T-helper 17 cell (primary cell): ENCODE measurements at regions not wholly inside any gene's neighbourhood (a gene's known extent, or its start where the extent isn't known, plus 50 kb on each side); places are given as distances from the start of the nearest gene placed in this dataset.

Experiments used
- ATAC-seq: fragments of 150-1000 bp; cut with Tn5 transposase; 2 replicates; pipeline ENCODE4 v1.10.0; 2021; ENCODE audit warnings: mild to moderate bottlenecking, moderate library complexity
- DNase-seq, 3 donors: peaks; one replicate each; pipeline versions ENCODE4 v3.0.0 to v3.0.0-alpha.2; 2020 to 2021
- H3K9me3 ChIP-seq: one replicate; pipeline ENCODE4 v1.7.0; 2013; ENCODE audit warnings: low read length, mild to moderate bottlenecking; ENCODE audit not compliant: control insufficient read depth, poor library complexity, severe bottlenecking
- H3K27ac Mint-ChIP-seq: one replicate; pipeline ENCODE4 v1.8.0; 2022; ENCODE audit warnings: mild to moderate bottlenecking, moderate library complexity, mixed read lengths
- H3K27me3 Mint-ChIP-seq: one replicate; pipeline ENCODE4 v1.8.0; 2022; ENCODE audit warnings: mixed read lengths
- H3K36me3 Mint-ChIP-seq: one replicate; pipeline ENCODE4 v1.8.0; 2022; ENCODE audit warnings: low read depth, mixed read lengths
- H3K4me1 Mint-ChIP-seq: one replicate; pipeline ENCODE4 v1.8.0; 2022; ENCODE audit warnings: mild to moderate bottlenecking, mixed read lengths
- H3K4me3 Mint-ChIP-seq: one replicate; pipeline ENCODE4 v1.8.0; 2022; ENCODE audit warnings: mild to moderate bottlenecking, moderate library complexity, mixed read lengths

- peaks cover 62% of the 10 kb centered on the region for H3K27me3 Mint-ChIP-seq
Measured at GRCh38 chr10:89119651-89120050, 87.5 kb downstream of the CH25H start.

DNA sequence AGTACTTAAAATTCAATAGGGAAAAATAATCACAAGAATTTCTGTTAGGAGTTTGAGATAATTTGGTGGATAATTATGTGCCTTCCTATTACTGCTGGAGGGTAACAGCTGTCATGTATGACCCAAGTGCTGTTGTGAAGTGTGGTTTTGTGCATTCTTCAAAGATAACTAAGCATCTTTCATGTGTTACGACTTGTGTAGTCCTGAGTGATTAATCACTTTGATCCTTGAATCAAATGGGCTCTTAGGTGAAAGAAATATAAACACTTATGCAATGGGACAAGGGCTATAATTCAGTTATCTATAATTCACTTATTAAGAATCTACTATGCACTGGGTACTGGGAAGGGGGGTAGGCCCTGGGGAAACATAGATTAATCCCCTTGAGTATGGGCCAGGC lies 89.0 kb downstream of the CH25H start:
- no peaks in the 10 kb centered on the region for H3K9me3 ChIP-seq

More at GRCh38 chr10:89119651-89120050, 87.5 kb downstream of the CH25H start:
- Mint-ChIP-seq H3K4me3 (no peak overlapping the region), H3K4me1 (no peaks in the 10 kb centered on the region), H3K36me3 (no peaks in the 10 kb centered on the region), H3K27ac (no peak overlapping the region)
- DNase-seq (no peak), ATAC-seq (no peak)
- H3K9me3 ChIP-seq, result no peaks in the 10 kb centered on the region

GRCh38 chr10:89115876-89116627 lies 91.1 kb downstream of the CH25H start:
- Mint-ChIP-seq H3K27me3 (peaks cover 45% of the 10 kb centered on the region), H3K36me3 (no peaks in the 10 kb centered on the region), H3K4me3 (no peak overlapping the region), H3K27ac (no peak overlapping the region), H3K4me1 (peaks cover 3% of the 10 kb centered on the region)
- no peak for ATAC-seq
- no peak for DNase-seq
- no peaks in the 10 kb centered on the region for H3K9me3 ChIP-seq

More for the DNA sequence above, 89.0 kb downstream of the CH25H start:
- Mint-ChIP-seq H3K4me3 (no peak overlapping the region), H3K27me3 (peaks cover 48% of the 10 kb centered on the region), H3K36me3 (no peaks in the 10 kb centered on the region), H3K4me1 (no peaks in the 10 kb centered on the region), H3K27ac (no peak overlapping the region)
- no peak for DNase-seq
- ATAC-seq, result no peak

DNA sequence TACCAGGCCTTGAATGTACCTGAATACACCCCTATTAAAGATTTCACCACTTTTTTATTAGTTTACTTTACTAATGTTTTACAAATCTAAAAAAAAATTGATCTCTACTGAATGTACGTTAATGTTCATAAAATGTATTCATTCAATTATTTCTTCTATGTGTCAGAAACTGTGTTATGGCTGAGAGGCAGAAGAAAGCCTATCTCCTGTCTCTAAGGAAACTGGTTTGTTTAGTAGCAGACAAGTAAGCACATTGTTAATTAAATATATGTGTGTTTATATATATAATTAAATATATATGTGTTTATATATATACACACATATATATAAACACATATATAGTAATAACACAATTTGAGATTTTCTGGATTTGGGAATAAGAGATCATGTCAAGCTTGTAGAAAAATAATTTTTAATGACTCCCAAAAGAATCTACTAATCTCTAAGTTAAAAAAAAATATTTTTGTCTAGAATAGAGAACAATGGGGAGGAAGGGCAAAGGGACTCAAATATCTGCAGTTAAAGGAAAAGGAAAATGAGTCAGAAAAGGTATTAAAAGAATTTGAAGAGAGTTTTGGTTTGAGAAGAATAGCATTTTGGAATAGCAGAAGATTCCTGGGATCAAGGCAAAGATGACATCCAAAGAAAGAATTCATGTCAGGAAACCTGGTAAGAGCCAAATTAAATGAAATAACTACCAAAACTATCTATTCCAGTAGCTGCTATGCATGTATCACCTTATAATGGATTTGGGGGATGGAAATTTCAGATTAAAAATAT lies 92.1 kb downstream of the CH25H start:
- Mint-ChIP-seq H3K4me3 (no peak overlapping the region), H3K4me1 (peaks cover 3% of the 10 kb centered on the region), H3K27ac (no peak overlapping the region), H3K27me3 (peaks cover 38% of the 10 kb centered on the region), H3K36me3 (no peaks in the 10 kb centered on the region)
- ATAC-seq (no peak), DNase-seq (no peak)
- H3K9me3 ChIP-seq, result no peaks in the 10 kb centered on the region

GRCh38 chr10:89102735-89103134 lies 104.4 kb downstream of the CH25H start:
- no peaks in the 10 kb centered on the region for H3K27me3 Mint-ChIP-seq
- H3K27ac Mint-ChIP-seq, result no peak overlapping the region
- ATAC-seq, result no peak
- no peak for DNase-seq
- no peaks in the 10 kb centered on the region for H3K36me3 Mint-ChIP-seq
- H3K9me3 ChIP-seq, result no peaks in the 10 kb centered on the region
- peaks cover 12% of the 10 kb centered on the region for H3K4me1 Mint-ChIP-seq
- H3K4me3 Mint-ChIP-seq, result no peak overlapping the region

DNA sequence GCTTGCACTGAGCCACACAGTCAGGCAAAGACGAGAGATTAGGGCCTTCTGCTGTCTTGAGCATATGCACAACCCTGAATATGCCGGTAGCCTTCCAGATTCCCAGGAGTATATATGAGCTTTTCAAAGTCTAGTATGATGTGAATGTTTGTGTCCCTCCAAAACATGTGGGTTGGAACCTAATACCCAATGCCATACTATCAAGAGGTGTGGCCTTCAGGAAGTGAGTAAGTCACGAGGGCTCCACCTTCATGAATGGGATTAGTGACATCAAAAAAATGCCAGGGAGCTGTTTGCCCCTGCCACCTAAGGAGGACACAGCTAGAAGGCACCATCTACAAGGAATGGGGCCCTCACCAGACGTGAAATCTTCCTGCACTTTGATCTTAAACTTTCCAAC lies 105.2 kb downstream of the CH25H start:
- H3K27me3 Mint-ChIP-seq, result no peaks in the 10 kb centered on the region
- DNase-seq, result no peak
- H3K4me1 Mint-ChIP-seq, result peaks cover 14% of the 10 kb centered on the region
- no peaks in the 10 kb centered on the region for H3K9me3 ChIP-seq
- no peak overlapping the region for H3K27ac Mint-ChIP-seq
- H3K36me3 Mint-ChIP-seq, result no peaks in the 10 kb centered on the region
- ATAC-seq, result no peak
- H3K4me3 Mint-ChIP-seq, result no peak overlapping the region

DNA sequence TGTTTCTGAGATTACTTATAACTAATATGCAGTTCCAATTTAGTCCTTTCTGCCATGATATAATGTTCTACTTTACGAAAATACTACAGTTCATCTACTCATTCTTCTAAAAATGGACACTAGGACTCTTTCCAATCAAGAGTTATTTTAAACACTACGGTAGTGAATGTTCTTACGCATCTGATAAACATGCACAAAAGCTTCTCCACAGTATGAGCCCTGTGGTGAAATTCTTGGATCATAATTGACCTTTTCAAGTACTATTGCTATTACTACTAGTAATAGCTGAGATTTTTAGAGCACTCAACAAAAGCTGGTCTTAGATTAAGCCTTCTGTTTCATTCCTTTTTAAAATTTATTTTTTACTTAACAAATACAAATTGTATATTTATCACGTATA lies 106.4 kb downstream of the CH25H start:
- DNase-seq, result no peak
- Mint-ChIP-seq H3K36me3 (no peaks in the 10 kb centered on the region), H3K27me3 (no peaks in the 10 kb centered on the region), H3K27ac (no peak overlapping the region), H3K4me1 (peaks cover 14% of the 10 kb centered on the region), H3K4me3 (no peak overlapping the region)
- ATAC-seq, result no peak
- H3K9me3 ChIP-seq, result no peaks in the 10 kb centered on the region

DNA sequence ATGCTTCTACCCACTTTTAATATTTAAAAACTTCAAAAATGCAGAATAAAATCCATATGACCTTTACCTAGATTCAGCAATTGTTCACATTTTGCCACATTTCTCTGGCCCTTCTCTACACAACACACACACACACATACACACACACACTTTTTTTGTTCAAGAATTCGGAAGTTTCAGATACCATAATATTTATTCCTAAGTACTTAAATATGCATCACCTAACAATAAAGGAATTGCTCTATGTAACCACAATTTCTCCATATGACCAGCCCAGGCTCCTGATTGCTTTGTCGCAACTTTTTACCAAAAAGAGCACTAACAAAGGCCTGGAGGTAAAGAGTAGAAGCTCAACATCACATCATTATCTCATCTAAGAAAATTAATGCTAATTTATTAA lies 106.6 kb downstream of the FAS start:
- Mint-ChIP-seq H3K4me3 (no peak overlapping the region), H3K27me3 (peaks cover 7% of the 10 kb centered on the region), H3K4me1 (peaks cover 14% of the 10 kb centered on the region), H3K36me3 (no peaks in the 10 kb centered on the region), H3K27ac (no peak overlapping the region)
- ATAC-seq (no peak), DNase-seq (no peak)
- no peaks in the 10 kb centered on the region for H3K9me3 ChIP-seq

DNA sequence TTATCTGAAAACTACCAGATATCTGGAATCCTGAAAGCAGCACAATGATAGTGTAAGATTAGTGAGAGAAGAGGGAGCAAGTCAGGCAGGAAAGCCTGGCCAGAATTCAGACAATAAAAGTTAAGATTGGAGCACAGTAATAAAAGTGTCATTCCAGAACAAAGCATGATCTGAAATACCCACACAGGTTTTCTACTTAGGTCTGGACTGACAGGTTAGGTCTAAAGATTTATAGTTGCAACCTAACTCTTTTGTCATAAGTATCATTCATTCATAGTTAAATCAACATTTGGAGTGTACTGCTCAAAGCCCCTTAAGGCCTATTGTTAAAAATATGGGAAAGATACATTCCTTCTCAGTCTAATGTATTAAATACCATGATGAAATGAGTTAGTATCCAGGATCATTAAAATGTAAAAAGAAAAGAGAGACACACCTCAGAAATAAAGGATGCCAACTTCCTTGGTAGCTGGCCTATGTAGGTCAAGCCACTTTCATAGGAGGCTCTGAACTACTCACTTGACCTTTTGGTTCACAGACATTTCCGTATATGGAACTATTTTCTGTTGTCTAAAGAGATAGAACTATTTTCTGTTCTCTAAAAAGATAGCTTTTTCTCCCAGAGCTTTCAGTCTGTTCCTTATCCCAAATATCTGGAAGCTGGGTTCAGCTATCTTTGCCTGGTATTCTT lies 105.2 kb downstream of the FAS start:
- Mint-ChIP-seq H3K36me3 (no peaks in the 10 kb centered on the region), H3K27me3 (peaks cover 10% of the 10 kb centered on the region), H3K4me1 (peaks cover 16% of the 10 kb centered on the region), H3K27ac (no peak overlapping the region), H3K4me3 (no peak overlapping the region)
- no peak for DNase-seq
- no peak for ATAC-seq
- H3K9me3 ChIP-seq, result no peaks in the 10 kb centered on the region

DNA sequence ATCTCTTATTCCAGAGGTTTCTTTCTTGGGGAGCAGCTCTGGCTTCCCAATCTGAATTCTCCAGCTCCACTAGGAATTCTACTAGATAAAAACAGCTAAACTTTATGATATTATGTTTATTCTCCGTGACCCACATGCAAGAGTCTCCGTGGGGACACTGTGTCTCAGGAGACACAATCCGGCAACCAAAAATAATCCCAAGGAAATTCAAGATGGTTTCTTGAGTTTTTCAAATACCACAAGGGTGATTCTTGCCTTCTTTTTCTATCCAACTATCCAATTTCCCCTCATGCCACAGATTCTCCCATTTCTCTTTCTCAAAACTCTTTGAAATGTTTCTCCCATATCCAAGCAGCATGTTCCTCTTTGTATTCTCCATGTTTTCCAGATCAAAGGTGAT lies 103.1 kb downstream of the FAS start:
- ATAC-seq (no peak), DNase-seq (no peak)
- no peaks in the 10 kb centered on the region for H3K9me3 ChIP-seq
- Mint-ChIP-seq H3K4me1 (peaks cover 13% of the 10 kb centered on the region), H3K27ac (no peak overlapping the region), H3K27me3 (peaks cover 10% of the 10 kb centered on the region), H3K36me3 (no peaks in the 10 kb centered on the region), H3K4me3 (no peak overlapping the region)

DNA sequence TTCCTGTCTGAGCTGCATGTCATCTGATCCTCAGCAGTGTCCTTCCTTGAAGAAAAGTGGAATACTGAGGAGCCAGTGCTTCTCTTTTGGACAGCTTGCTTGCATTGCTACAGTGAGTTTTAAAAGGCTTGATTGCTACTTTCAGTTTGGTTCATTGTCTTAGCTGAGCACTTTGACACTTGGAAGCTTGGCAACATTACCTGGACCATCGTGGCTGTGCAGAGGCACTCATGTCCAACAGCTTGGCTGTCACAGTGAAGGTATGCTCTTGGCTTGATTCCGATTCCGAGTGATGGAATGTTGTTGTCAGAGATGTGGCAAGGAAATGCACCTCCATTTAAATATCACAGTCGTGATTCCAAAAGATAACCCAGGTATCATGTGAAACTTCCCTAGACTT lies 102.4 kb downstream of the FAS start:
- Mint-ChIP-seq H3K27ac (no peak overlapping the region), H3K4me3 (no peak overlapping the region), H3K36me3 (no peaks in the 10 kb centered on the region), H3K4me1 (peaks cover 6% of the 10 kb centered on the region), H3K27me3 (peaks cover 10% of the 10 kb centered on the region)
- DNase-seq (no peak), ATAC-seq (no peak)
- no peaks in the 10 kb centered on the region for H3K9me3 ChIP-seq

DNA sequence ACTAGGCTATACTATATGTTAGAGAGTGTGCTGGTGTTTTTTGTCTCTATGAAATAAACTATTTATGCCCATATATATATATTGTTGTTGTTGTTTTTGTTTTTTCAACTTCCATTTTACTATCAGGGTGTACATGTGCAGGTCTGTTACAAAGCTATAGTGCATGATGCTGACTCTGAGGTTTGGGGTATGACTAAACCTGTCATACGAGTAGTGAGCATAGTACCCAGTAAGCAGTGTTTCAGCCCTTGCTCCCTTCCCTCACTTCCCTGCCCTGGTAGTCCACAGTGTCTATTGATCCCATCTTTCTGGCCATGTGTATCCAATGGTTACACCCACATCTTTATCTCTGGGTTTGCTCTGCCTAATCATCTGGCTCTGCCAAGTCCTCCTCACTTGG lies 101.8 kb downstream of the FAS start:
- H3K36me3 Mint-ChIP-seq, result no peaks in the 10 kb centered on the region
- no peak for DNase-seq
- peaks cover 5% of the 10 kb centered on the region for H3K4me1 Mint-ChIP-seq
- peaks cover 10% of the 10 kb centered on the region for H3K27me3 Mint-ChIP-seq
- no peaks in the 10 kb centered on the region for H3K9me3 ChIP-seq
- H3K27ac Mint-ChIP-seq, result no peak overlapping the region
- no peak overlapping the region for H3K4me3 Mint-ChIP-seq
- ATAC-seq, result no peak

DNA sequence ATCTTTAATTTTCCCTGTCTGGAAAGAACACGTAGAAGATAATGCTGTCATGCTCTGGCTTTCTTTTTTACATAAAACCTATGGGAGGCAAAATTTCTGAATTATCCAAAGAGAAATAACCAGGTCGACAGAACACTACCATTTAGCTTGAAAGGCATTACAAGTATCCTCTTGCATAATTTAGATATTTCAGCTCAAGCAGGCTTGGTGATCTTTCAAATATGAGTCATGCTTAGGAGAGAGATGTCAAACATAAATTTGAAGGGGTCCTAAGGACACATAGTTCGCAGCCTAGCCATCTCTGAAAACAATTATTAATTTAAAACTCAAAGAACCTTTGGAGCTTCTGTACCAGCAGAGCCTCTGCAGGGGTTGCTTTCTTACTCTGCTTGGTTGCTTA lies 100.9 kb downstream of the FAS start:
- peaks cover 10% of the 10 kb centered on the region for H3K27me3 Mint-ChIP-seq
- no peak overlapping the region for H3K4me3 Mint-ChIP-seq

More for the DNA sequence above, 100.9 kb downstream of the FAS start:
- no peaks in the 10 kb centered on the region for H3K36me3 Mint-ChIP-seq
- no peak for DNase-seq
- H3K9me3 ChIP-seq, result no peaks in the 10 kb centered on the region
- H3K27ac Mint-ChIP-seq, result no peak overlapping the region
- H3K4me1 Mint-ChIP-seq, result peaks cover 2% of the 10 kb centered on the region
- ATAC-seq, result no peak
